Calu3 (cell line): ENCODE measurements at regions not wholly inside any gene's neighbourhood (a gene's known extent, or its start where the extent isn't known, plus 50 kb on each side); places are given as distances from the start of the nearest gene placed in this dataset.
"Not testable (repeated sequence)": the region's sequence is repeated elsewhere in the genome, so short reads cannot be mapped to it uniquely, and the experiment has no call there.

Experiments
- BruUV-seq: library from RNA; stranded (reverse); fragments of 400-500 nt; replicated peaks from 2 replicates; lab custom pipeline; 2021; lab: Mats Ljungman, UMichigan
- CTCF ChIA-PET: fragments of 300-600 bp; sonication (Branson Sonifier 250); formaldehyde crosslinking; loops from one replicate; lab custom pipeline; 2022; ENCODE audit warnings: antibody characterized with exemption; lab: Charles Lee
- DNase-seq: peaks from one replicate; pipeline ENCODE4 v3.0.0; 2022
- H3K27ac Mint-ChIP-seq: one replicate; pipeline ENCODE4 v1.8.0; 2022; ENCODE audit warnings: mixed read lengths; ENCODE audit not compliant: unreplicated experiment
- H3K27me3 Mint-ChIP-seq: one replicate; pipeline ENCODE4 v1.8.0; 2022; ENCODE audit warnings: mixed read lengths; ENCODE audit not compliant: unreplicated experiment
- H3K36me3 Mint-ChIP-seq: one replicate; pipeline ENCODE4 v1.8.0; 2022; ENCODE audit warnings: mild to moderate bottlenecking, moderate library complexity, mixed read lengths; ENCODE audit not compliant: insufficient read depth, unreplicated experiment
- H3K4me1 Mint-ChIP-seq: one replicate; pipeline ENCODE4 v1.8.0; 2022; ENCODE audit warnings: mild to moderate bottlenecking, low read depth, mixed read lengths; ENCODE audit not compliant: unreplicated experiment
- H3K4me3 Mint-ChIP-seq: one replicate; pipeline ENCODE4 v1.8.0; 2022; ENCODE audit warnings: mild to moderate bottlenecking, low read depth, moderate library complexity, mixed read lengths; ENCODE audit not compliant: unreplicated experiment
- H3K9me3 Mint-ChIP-seq: one replicate; pipeline ENCODE4 v1.8.0; 2022; ENCODE audit warnings: low read depth, mixed read lengths; ENCODE audit not compliant: unreplicated experiment
- CTCF ChIP-seq: fragments of 200-600 bp; IDR thresholded peaks from one replicate; pipeline ENCODE4 v1.8.0; 2022; ENCODE audit warnings: antibody characterized with exemption; ENCODE audit not compliant: unreplicated experiment
- intact Hi-C: fragments of 100-400 bp; cut with micrococcal nuclease; formaldehyde crosslinking; loops from one replicate; pipeline ENCODE4 v1.10.0; 2022; ENCODE audit not compliant: unreplicated experiment

- no peaks in the 10 kb centered on the region for H3K27me3 Mint-ChIP-seq
- no peak overlapping the region for H3K27ac Mint-ChIP-seq
- no peak overlapping the region for H3K4me3 Mint-ChIP-seq
- intact Hi-C loops = no loop called here
- DNase-seq = no peak
- no peaks in the 10 kb centered on the region for H3K4me1 Mint-ChIP-seq
- BruUV-seq = no TSS peak
- CTCF ChIA-PET = no interaction called here
- no peak for TF ChIP-seq CTCF
- no peaks in the 10 kb centered on the region for H3K9me3 Mint-ChIP-seq
- H3K36me3 Mint-ChIP-seq = no peaks in the 10 kb centered on the region
Measured at GRCh38 chr14:28975084-28975483, 208.5 kb downstream of the FOXG1 start.

- DNase-seq = no peak
- TF ChIP-seq CTCF = no peak
- Mint-ChIP-seq H3K27ac (no peak overlapping the region), H3K4me3 (no peak overlapping the region), H3K27me3 (no peaks in the 10 kb centered on the region), H3K4me1 (no peaks in the 10 kb centered on the region), H3K36me3 (no peaks in the 10 kb centered on the region), H3K9me3 (peaks cover 3% of the 10 kb centered on the region)
- intact Hi-C loops = no loop called here
- CTCF ChIA-PET = no interaction called here
- no TSS peak for BruUV-seq
Measured at GRCh38 chr14:28982228-28982627, 215.6 kb downstream of the FOXG1 start.

- intact Hi-C loops = no loop called here
- no peak for TF ChIP-seq CTCF
- no TSS peak for BruUV-seq
- CTCF ChIA-PET = no interaction called here
- H3K4me1 Mint-ChIP-seq = no peaks in the 10 kb centered on the region
- H3K27ac Mint-ChIP-seq = no peak overlapping the region
- peaks cover 3% of the 10 kb centered on the region for H3K9me3 Mint-ChIP-seq
- DNase-seq = no peak
- no peaks in the 10 kb centered on the region for H3K27me3 Mint-ChIP-seq
- H3K36me3 Mint-ChIP-seq = no peaks in the 10 kb centered on the region
- no peak overlapping the region for H3K4me3 Mint-ChIP-seq
Measured at GRCh38 chr14:28983279-28983678, 216.7 kb downstream of the FOXG1 start.

- no peaks in the 10 kb centered on the region for H3K27me3 Mint-ChIP-seq
- H3K36me3 Mint-ChIP-seq = no peaks in the 10 kb centered on the region
- H3K4me1 Mint-ChIP-seq = no peaks in the 10 kb centered on the region
- no peak overlapping the region for H3K27ac Mint-ChIP-seq
- DNase-seq = no peak
- no peak for TF ChIP-seq CTCF
- no peaks in the 10 kb centered on the region for H3K9me3 Mint-ChIP-seq
- BruUV-seq = no TSS peak
- CTCF ChIA-PET = no interaction called here
- no peak overlapping the region for H3K4me3 Mint-ChIP-seq
- intact Hi-C loops = no loop called here
Measured at GRCh38 chr14:28987516-28987915, 220.9 kb downstream of the FOXG1 start.

DNA sequence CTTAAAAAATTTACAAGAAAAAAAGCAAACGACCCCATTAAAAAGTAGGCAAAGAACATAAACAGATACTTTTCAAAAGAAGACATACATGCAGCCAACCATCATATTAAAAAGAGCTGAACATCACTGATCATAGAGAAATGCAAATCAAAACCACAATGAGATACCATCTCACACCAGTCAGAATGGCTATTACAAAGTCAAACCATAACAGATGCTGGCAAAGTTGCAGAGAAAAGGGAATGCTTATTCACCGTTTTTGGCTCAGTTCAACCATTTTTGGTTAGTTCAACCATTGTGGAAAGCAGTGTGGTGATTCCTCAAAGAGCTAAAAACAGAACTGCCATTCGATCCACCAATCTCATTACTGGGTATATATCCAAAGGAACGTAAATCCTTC, 230.6 kb downstream of the FOXG1 start:
- BruUV-seq, H3K27me3 Mint-ChIP-seq, H3K4me1 Mint-ChIP-seq, H3K36me3 Mint-ChIP-seq, H3K27ac Mint-ChIP-seq, H3K4me3 Mint-ChIP-seq, intact Hi-C loops, DNase-seq, CTCF ChIA-PET, H3K9me3 Mint-ChIP-seq: not testable (repeated sequence)
